Mesenchymal stem cell (in vitro differentiated cells and primary cell): ENCODE measurements at regions not wholly inside any gene's neighbourhood (a gene's known extent, or its start where the extent isn't known, plus 50 kb on each side); places are given as distances from the start of the nearest gene placed in this dataset.

Experiments
- DNase-seq: peaks from one replicate; pipeline ENCODE4 v3.0.0-alpha.2; 2013
- H2AFZ ChIP-seq: one replicate; pipeline ENCODE4 v1.6.1; 2013; ENCODE audit warnings: low read depth, mild to moderate bottlenecking, control low read depth, inconsistent platforms, low read length, moderate library complexity
- H2AK5ac ChIP-seq: 2 replicates; pipeline ENCODE4 v1.6.1; 2013; ENCODE audit warnings: low read length, moderate library complexity, mild to moderate bottlenecking, inconsistent platforms; ENCODE audit not compliant: severe bottlenecking
- H2BK120ac ChIP-seq: one replicate; pipeline ENCODE4 v1.6.1; 2013; ENCODE audit warnings: low read depth, mild to moderate bottlenecking, inconsistent platforms, low read length, moderate library complexity
- H2BK12ac ChIP-seq, 2 experiments: one replicate each; pipeline ENCODE4 v1.6.1; 2013; ENCODE audit warnings: inconsistent platforms in 2 of 2, low read length in 2 of 2, mild to moderate bottlenecking in 2 of 2, moderate library complexity in 2 of 2, control low read depth in 1 of 2
- H2BK15ac ChIP-seq: one replicate; pipeline ENCODE4 v1.6.1; 2013; ENCODE audit warnings: mild to moderate bottlenecking, low read depth, inconsistent platforms; ENCODE audit not compliant: poor library complexity, severe bottlenecking
- H2BK5ac ChIP-seq: 2 replicates; pipeline ENCODE4 v1.6.1; 2013; ENCODE audit warnings: low read depth, mild to moderate bottlenecking, low read length, control low read depth, inconsistent platforms; ENCODE audit not compliant: poor library complexity, severe bottlenecking
- H3K14ac ChIP-seq, 2 experiments: one replicate each; pipeline ENCODE4 v1.6.1; 2013; ENCODE audit warnings: inconsistent platforms in 2 of 2, low read length in 2 of 2, control low read depth in 1 of 2, mild to moderate bottlenecking in 1 of 2, moderate library complexity in 1 of 2
- H3K18ac ChIP-seq, 2 experiments: one replicate each; pipeline ENCODE4 v1.6.1; 2013; ENCODE audit warnings: inconsistent platforms in 2 of 2, low read length in 2 of 2, control low read depth in 1 of 2, low read depth in 1 of 2, mild to moderate bottlenecking in 1 of 2
- H3K23ac ChIP-seq, 2 experiments: one replicate each; pipeline ENCODE4 v1.6.1; 2013; ENCODE audit warnings: inconsistent platforms in 2 of 2, low read length in 2 of 2, mild to moderate bottlenecking in 2 of 2, moderate library complexity in 2 of 2, control low read depth in 1 of 2
- H3K27ac ChIP-seq: 2 replicates; pipeline ENCODE4 v1.5.1; 2013; ENCODE audit warnings: mild to moderate bottlenecking, moderate library complexity, low read length, control low read depth, inconsistent platforms; ENCODE audit not compliant: poor library complexity, severe bottlenecking
- H3K27me3 ChIP-seq, 2 experiments: 2 replicates each; pipeline versions ENCODE4 v1.6.1 to v1.7.0; 2013; ENCODE audit warnings: low read length in 2 of 2, mild to moderate bottlenecking in 2 of 2, moderate library complexity in 2 of 2, control low read depth in 1 of 2, inconsistent platforms in 1 of 2; ENCODE audit not compliant: control insufficient read depth in 1 of 2, insufficient read depth in 1 of 2
- H3K36me3 ChIP-seq, 2 experiments: 2 replicates each; pipeline versions ENCODE4 v1.6.1 to v1.7.0; 2013; ENCODE audit warnings: low read length in 2 of 2, control low read depth in 1 of 2, inconsistent platforms in 1 of 2, low read depth in 1 of 2, mild to moderate bottlenecking in 1 of 2; ENCODE audit not compliant: insufficient read depth in 2 of 2, control insufficient read depth in 1 of 2
- H3K4ac ChIP-seq, 2 experiments: one replicate each; pipeline ENCODE4 v1.6.1; 2013; ENCODE audit warnings: inconsistent platforms in 2 of 2, low read length in 2 of 2, mild to moderate bottlenecking in 2 of 2, moderate library complexity in 2 of 2, control low read depth in 1 of 2, low read depth in 1 of 2
- H3K4me1 ChIP-seq: 2 replicates; pipeline ENCODE4 v1.6.1; 2013; ENCODE audit warnings: low read depth, low read length, control low read depth; ENCODE audit not compliant: control insufficient read depth, insufficient read depth
- H3K4me2 ChIP-seq: 2 replicates; pipeline ENCODE4 v1.6.1; 2013; ENCODE audit warnings: low read length, mild to moderate bottlenecking, inconsistent platforms; ENCODE audit not compliant: poor library complexity, severe bottlenecking
- H3K4me3 ChIP-seq, 2 experiments: 2 replicates each; pipeline versions ENCODE4 v1.5.1 to v1.7.0; 2013; ENCODE audit warnings: low read length in 2 of 2, mild to moderate bottlenecking in 2 of 2, control low read depth in 1 of 2, low read depth in 1 of 2; ENCODE audit not compliant: insufficient read depth in 1 of 2
- H3K79me1 ChIP-seq: replicated peaks from 2 replicates; pipeline ENCODE4 v1.6.1; 2013; ENCODE audit warnings: mild to moderate bottlenecking, control low read depth, low read length, inconsistent platforms; ENCODE audit not compliant: poor library complexity, severe bottlenecking
- H3K9ac ChIP-seq: 2 replicates; pipeline ENCODE4 v1.7.0; 2013; ENCODE audit warnings: mild to moderate bottlenecking, low read length, moderate library complexity
- H3K9me3 ChIP-seq: 2 replicates; pipeline ENCODE4 v1.7.0; 2013; ENCODE audit warnings: mild to moderate bottlenecking, low read length; ENCODE audit not compliant: control insufficient read depth
- H4K8ac ChIP-seq: one replicate; pipeline ENCODE4 v1.6.1; 2013; ENCODE audit warnings: inconsistent platforms, mild to moderate bottlenecking, low read length, moderate library complexity
- H4K91ac ChIP-seq: one replicate; pipeline ENCODE4 v1.6.1; 2013; ENCODE audit warnings: mild to moderate bottlenecking, low read length, inconsistent platforms
- WGBS: methylation state at CpG from one replicate; pipeline ENCODE4 v1.1.7; 2013; ENCODE audit warnings: mixed read lengths; 5-methylcytosine and 5-hydroxymethylcytosine counted together

- Histone ChIP-seq H3K14ac (no peak overlapping the region), H3K36me3 (no peaks in the 10 kb centered on the region), H2AK5ac (no peak overlapping the region), H3K79me1 (no peaks in the 10 kb centered on the region), H3K23ac (no peak overlapping the region), H2BK12ac (no peak overlapping the region), H3K4me2 (no peak overlapping the region), H3K27me3 (no peaks in the 10 kb centered on the region), H2BK15ac (no peak overlapping the region), H4K91ac (no peak overlapping the region), H2BK120ac (no peak overlapping the region), H2BK5ac (no peak overlapping the region), H3K4ac (no peak overlapping the region), H3K18ac (no peak overlapping the region), H3K9me3 (peaks cover 2% of the 10 kb centered on the region), H2AFZ (no peak overlapping the region), H3K4me1 (peaks cover 5% of the 10 kb centered on the region), H3K4me3 (no peak overlapping the region), H3K27ac (no peak overlapping the region), H4K8ac (no peak overlapping the region), H3K9ac (no peak overlapping the region)
- 100% methylated on average over 2 of the region's 3 CpGs for WGBS
- no peak for DNase-seq
These were observed 460.5 kb upstream of the GHITM start for GRCh38 chr10:83678850-83679249.

- no peak overlapping the region for H2BK5ac ChIP-seq
- H3K23ac ChIP-seq = no peak overlapping the region
- no peak overlapping the region for H3K14ac ChIP-seq
- H3K4ac ChIP-seq = no peak overlapping the region
- H2AK5ac ChIP-seq = no peak overlapping the region
- H3K27me3 ChIP-seq = no peaks in the 10 kb centered on the region
- DNase-seq = no peak
- peak overlapping the region; percentile 12 for H4K8ac ChIP-seq
- H4K91ac ChIP-seq = no peak overlapping the region
- no peak overlapping the region for H3K27ac ChIP-seq
- H2BK120ac ChIP-seq = no peak overlapping the region
- H2AFZ ChIP-seq = no peak overlapping the region
- 85% methylated on average over 5 of the region's 7 CpGs for WGBS
- H3K18ac ChIP-seq = no peak overlapping the region
- no peak overlapping the region for H2BK12ac ChIP-seq
- peaks cover 5% of the 10 kb centered on the region for H3K4me1 ChIP-seq
- H3K4me2 ChIP-seq = no peak overlapping the region
- H3K36me3 ChIP-seq = no peaks in the 10 kb centered on the region
- H3K4me3 ChIP-seq = no peak overlapping the region
- no peaks in the 10 kb centered on the region for H3K9me3 ChIP-seq
- H3K9ac ChIP-seq = no peak overlapping the region
- no peak overlapping the region for H2BK15ac ChIP-seq
- no peaks in the 10 kb centered on the region for H3K79me1 ChIP-seq
These were observed 458.8 kb upstream of the GHITM start for GRCh38 chr10:83680470-83680891.

GRCh38 chr10:83682414-83682813 is 456.9 kb upstream of the GHITM start:
- Histone ChIP-seq H3K23ac (no peak overlapping the region), H3K4me2 (no peak overlapping the region), H2BK120ac (no peak overlapping the region), H4K8ac (no peak overlapping the region), H3K4me3 (no peak overlapping the region), H3K9me3 (no peaks in the 10 kb centered on the region), H2BK5ac (no peak overlapping the region), H2AFZ (no peak overlapping the region), H3K27ac (no peak overlapping the region), H2BK15ac (no peak overlapping the region), H3K18ac (no peak overlapping the region), H3K27me3 (no peaks in the 10 kb centered on the region), H3K14ac (no peak overlapping the region), H2AK5ac (no peak overlapping the region), H3K79me1 (no peaks in the 10 kb centered on the region), H3K9ac (no peak overlapping the region), H3K36me3 (no peaks in the 10 kb centered on the region), H3K4me1 (peaks cover 5% of the 10 kb centered on the region), H3K4ac (no peak overlapping the region), H2BK12ac (no peak overlapping the region), H4K91ac (no peak overlapping the region)
- 99% methylated on average over 2 of the region's 2 CpGs for WGBS
- DNase-seq = no peak

- no peak overlapping the region for H3K27ac ChIP-seq
- no peaks in the 10 kb centered on the region for H3K27me3 ChIP-seq
- H3K9me3 ChIP-seq = no peaks in the 10 kb centered on the region
- H2BK5ac ChIP-seq = peak overlapping the region; percentile 46
- no peak overlapping the region for H3K4me3 ChIP-seq
- no peak overlapping the region for H3K4me2 ChIP-seq
- no peak overlapping the region for H4K91ac ChIP-seq
- H3K14ac ChIP-seq = no peak overlapping the region
- no peak overlapping the region for H4K8ac ChIP-seq
- DNase-seq = peak; percentile 86
- H3K23ac ChIP-seq = no peak overlapping the region
- peaks cover 3% of the 10 kb centered on the region for H3K4me1 ChIP-seq
- WGBS = 13% methylated on average over 5 of the region's 5 CpGs
- no peak overlapping the region for H3K18ac ChIP-seq
- H3K9ac ChIP-seq = no peak overlapping the region
- no peak overlapping the region for H2BK12ac ChIP-seq
- H3K4ac ChIP-seq = no peak overlapping the region
- H2BK15ac ChIP-seq = no peak overlapping the region
- no peak overlapping the region for H2BK120ac ChIP-seq
- H3K36me3 ChIP-seq = no peaks in the 10 kb centered on the region
- no peak overlapping the region for H2AK5ac ChIP-seq
- no peak overlapping the region for H2AFZ ChIP-seq
- no peaks in the 10 kb centered on the region for H3K79me1 ChIP-seq
These were observed 453.9 kb upstream of the GHITM start for GRCh38 chr10:83685458-83685857.
